Stimulated activated CD4-positive, alpha-beta T cell treated with anti-CD3 and anti-CD28 coated beads, Interleukin-15, amount 100 ng/mL, for 48 hours (primary cell): ENCODE measurements at regions not wholly inside any gene's neighbourhood (a gene's known extent, or its start where the extent isn't known, plus 50 kb on each side); places are given as distances from the start of the nearest gene placed in this dataset.

Source experiments
- DNase-seq, 2 donors: peaks; one replicate each; pipeline ENCODE4 v3.0.0-alpha.2; 2020; ENCODE audit warnings: low read depth in 2 of 2

DNA sequence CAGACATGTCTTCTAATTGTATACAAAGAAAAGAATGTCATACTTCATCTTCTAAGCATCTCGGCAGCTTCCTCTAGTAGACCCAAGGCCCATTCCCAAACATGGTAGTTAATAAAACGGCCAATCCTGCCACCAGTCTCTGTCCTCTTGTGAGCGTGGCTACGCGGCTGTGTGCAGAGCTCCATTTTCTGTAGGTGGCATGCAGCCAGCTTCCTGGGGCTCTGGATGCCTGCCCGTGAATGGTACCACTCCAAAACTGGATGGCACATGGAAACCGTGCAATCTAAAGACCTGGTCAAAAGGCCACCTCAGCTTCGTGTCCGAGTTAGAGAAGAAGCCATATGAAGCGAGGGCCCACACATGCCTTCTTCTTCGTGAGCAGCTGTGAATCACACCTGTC lies 110.7 kb downstream of the SIPA1L2 start:
- DNase-seq: no peak

DNA sequence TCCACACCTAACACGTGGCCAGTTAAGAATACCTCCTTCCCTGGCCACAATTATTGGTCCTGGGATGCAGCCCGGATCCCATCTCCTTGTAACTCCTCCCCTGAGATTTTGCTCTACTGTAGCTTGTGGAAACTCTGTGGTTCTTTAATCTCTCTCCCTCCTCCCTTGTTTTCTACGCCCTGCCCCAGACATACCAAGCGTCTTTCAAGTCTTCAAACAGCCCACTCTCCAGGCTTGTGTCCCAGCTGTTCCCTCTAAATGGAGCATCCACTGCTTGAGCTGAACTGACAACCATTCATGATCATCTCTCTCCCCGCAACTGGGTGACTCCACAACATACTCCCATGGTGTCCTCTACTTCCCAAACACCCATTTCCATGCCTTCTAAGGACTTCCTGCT lies 111.6 kb downstream of the SIPA1L2 start:
- DNase-seq: no peak

GRCh38 chr1:232517204-232517603 lies 112.7 kb downstream of the SIPA1L2 start:
- DNase-seq: no peak

- DNase-seq: no peak
Measured at GRCh38 chr1:232515706-232516105, 114.2 kb downstream of the SIPA1L2 start.

GRCh38 chr1:232512712-232513111 lies 117.2 kb downstream of the SIPA1L2 start:
- no peak for DNase-seq

DNA sequence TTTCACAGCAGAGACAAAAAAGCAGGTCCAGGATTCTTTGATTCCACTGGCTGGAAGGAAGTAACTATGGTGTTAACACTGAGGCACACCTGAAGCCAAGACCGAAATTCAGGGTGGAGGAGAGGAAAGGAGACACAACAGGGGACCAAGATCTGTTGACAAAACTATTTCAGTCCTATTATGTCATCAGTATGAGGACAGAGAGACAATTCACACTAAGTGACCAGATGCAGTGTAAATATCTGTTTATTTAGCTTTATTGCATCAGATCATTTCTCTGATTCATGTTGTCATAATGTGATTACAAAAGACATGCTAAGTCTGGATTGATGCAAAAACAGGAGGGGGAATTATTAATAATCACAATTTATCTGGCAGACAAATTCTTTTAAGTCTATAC lies 118.8 kb downstream of the SIPA1L2 start:
- no peak for DNase-seq

DNA sequence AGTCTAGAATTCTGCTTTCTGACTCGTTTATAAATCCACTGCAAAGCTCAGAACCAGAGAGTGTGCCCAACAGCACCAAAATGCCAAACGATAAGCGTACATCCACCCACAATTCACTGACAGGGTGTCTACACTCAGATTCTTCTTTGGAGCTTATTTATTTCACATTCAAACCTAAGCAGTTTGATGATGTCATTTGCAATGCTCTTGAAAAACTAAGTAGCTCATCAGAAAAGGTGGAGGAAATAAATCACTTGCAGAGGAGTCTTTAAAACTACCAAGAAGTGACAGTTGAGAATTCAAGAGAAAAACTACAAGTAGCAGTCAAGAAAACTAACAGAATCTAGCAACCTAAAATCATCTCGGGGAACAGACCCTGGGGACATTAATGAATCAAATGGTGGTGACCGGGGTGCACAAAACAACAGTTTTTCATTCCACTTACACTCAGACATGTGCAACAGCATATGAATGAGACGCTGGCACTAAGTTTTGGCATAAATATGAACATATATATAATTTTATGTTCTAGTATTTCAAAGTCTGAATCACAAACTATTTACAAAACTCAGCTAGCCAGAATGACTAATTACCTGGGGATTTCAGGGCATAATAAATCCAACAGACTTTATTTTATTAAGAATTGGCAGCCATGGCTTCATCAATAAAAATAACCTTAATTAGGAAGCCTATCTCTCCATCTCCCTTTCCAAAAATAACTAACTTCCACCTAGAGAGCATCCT lies 119.4 kb downstream of the SIPA1L2 start:
- no peak for DNase-seq

- DNase-seq: no peak
Measured at GRCh38 chr1:232509570-232509969, 120.4 kb downstream of the SIPA1L2 start.

DNA sequence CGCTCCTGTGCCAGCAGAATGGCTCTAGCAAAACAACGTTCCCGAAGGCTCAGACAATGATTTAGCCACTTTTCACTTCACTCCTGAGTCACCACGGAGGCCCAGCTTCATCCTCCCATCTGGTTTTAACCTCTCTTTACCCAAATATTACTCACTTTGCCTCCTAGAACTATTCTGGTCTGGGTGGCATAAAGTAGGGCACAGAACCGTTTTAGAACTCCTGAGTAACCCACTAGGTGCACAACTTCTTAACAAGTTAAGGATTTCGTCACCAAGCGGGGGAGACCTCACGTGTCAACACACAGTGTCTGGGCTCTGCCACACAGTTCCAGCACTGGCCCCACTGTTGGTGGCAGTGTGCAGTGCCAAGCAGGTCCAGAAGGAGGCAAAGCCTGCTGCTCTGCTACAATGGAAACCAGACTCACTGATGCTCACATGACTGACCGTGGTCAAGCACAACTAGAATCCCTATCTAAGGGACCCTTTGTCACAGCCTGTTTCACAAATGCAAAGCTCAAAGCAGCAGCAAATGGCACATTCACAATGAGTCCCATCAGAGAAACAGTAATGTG lies 121.7 kb downstream of the SIPA1L2 start:
- DNase-seq: no peak

DNA sequence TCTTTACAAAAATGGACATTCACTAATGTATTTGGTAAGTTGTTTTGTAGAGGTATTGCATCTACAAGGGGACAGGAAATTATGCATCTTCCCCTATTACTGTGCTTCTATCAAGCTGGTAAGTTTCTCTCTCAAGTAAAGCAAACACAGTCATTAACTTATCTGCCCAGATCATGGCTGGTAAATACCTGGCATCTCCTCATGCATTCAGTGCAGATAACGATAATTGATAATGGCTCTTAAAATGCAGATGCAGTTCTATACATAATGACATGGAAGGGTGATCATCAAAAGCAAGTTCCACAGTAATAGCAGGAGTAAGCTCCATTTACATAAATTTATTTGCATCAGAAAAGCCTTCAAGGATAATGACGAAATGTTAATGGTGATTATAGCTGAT lies 122.4 kb downstream of the SIPA1L2 start:
- no peak for DNase-seq

DNA sequence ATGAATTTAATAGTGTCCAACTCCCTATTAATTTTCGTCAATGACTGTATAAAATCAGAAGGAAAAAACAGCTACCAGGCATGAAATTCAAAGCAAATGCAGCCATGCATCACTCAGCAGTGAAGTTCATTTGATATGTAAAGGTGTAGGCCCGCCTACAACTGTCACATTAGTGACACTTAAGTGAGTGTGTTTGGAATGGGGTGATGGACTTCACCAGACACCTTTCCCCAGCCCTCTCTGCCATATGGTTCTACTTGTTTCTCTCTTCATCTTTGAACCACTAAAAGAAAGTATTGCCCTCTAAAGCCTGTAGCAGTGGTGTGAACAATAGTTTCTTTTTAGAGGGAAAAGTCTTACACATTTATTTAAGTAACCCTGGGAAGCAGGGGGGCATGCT lies 124.0 kb downstream of the SIPA1L2 start:
- DNase-seq: no peak

DNA sequence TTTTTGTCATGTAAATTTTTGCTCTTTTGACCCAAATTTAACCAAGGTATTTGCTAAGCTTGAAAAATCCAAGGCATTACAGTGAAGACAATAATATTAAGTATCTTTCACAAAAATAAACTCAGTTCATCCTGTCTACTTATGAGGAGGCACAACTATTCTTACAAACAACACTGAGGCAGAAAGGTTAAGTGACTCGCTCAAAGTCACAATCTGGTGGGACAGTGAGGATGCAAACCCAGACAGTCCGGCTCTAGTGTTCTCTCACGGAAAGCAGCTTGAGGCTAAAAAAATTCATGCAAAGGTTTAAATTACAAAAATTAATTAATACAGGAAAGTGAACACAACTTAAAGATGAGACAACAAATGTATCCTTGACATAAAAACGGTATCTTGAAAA lies 125.3 kb downstream of the SIPA1L2 start:
- no peak for DNase-seq

DNA sequence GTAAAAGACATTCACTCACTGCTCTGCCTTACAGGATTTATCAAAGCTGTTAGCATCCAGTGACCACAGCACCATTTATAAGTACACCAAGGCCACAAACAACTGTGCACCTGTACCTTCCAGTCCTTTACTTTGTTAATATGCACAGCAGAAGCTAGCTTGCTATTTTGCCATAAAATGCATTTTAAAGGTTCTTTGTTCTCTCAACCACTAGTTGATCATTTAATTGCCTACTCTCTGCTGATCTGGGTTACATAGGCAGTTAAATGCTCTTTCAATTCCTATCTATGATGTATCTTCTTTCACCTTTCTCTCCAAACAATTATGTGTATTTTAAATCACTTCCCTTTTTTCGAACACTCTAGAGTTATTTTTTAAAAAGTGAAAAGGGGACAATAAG lies 126.4 kb downstream of the SIPA1L2 start:
- DNase-seq: no peak

GRCh38 chr1:232501854-232502253 lies 128.1 kb downstream of the SIPA1L2 start:
- DNase-seq: no peak

- no peak for DNase-seq
Measured at GRCh38 chr1:232499188-232499587, 130.7 kb downstream of the SIPA1L2 start.

GRCh38 chr1:232493869-232494268 lies 136.1 kb downstream of the SIPA1L2 start:
- no peak for DNase-seq

- no peak for DNase-seq
Measured at GRCh38 chr1:232489256-232489655, 140.7 kb downstream of the SIPA1L2 start.

DNA sequence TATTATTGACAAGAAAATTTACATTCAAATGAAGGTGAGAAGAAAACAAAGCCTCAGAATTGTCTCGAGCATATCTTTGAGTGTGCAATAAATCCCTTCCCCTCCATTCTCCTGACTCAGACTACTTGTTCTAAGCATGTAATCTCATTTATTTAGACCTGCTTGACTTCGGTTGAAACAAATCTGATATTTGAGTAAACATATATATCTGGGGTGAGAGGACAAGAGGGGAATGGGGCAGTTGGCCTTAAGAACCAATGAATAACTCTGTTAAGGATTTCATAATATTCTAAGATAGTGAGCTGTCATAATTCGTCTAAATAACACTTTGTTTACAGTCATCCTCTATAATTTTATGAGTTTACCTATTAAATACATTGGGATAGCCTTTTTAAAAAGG lies 142.7 kb downstream of the SIPA1L2 start:
- no peak for DNase-seq

DNA sequence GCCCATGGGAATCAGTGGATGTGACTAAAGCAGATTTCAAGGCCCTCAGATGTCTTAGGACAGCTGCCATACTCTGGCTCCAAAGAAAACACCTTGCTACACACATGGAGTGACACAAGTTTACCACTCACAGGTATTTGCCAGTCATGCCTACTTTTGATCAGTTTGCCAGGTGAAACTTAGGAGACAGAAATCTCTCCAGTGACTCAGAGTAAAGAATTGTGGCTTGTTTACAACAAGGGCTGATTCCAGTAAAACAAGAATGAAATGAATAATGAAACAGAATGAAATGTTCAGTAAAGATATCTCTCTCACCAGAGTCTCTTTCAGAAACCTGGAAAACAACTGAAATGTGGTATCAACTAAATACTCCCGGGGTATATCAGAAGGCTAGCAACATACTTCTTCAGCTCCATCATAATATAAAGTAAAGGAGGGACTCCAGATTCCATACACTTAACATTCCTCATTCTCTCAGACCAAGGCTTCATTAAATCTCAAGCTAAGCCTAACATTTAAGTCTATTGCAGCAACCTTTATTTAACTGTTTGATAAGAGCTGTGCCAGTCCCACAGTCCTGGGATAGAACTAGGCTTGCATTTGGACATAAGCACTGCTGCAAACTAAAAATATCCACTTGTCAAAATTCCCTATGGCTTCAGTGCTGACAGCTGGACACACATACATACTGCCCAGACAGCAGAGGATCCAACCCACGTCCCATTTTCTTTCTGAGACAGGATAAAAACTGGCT lies 143.3 kb downstream of the SIPA1L2 start:
- DNase-seq: no peak

DNA sequence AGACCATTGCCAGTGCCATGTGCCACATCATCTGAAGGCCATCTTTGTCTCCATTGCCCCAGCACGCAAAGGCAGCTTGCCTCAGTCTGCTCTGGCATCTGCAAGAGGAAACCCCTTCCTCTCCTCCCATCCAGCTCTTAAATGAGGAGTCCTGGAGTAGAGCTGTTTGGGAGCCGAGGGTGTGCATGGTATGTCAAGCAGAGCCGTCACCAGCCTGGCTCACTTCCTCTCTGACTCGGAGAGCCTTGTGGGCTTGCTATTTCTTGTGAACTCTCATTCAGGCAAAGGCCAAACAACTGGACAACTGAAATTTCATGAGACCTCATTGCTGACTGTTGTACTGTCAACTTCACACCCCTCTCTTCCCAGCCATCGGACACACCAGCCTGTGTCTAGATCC lies 143.9 kb downstream of the SIPA1L2 start:
- no peak for DNase-seq

GRCh38 chr1:232484856-232485255 lies 145.1 kb downstream of the SIPA1L2 start:
- no peak for DNase-seq

- no peak for DNase-seq
Measured at GRCh38 chr1:232483826-232484225, 146.1 kb downstream of the SIPA1L2 start.

GRCh38 chr1:232481091-232481490 lies 148.8 kb downstream of the SIPA1L2 start:
- DNase-seq: no peak
